ENCODE measurements at regions not wholly inside any gene's neighbourhood (a gene's known extent, or its start where the extent isn't known, plus 50 kb on each side); places are given as distances from the start of the nearest gene placed in this dataset.

GRCh38 chr4:3647421-3647820 is 115.2 kb upstream of the LRPAP1 start:
- DNase-seq: no peak
- Histone ChIP-seq H3K4me2 (no peak overlapping the region), H4K20me1 (ENCODE audit: insufficient read depth) (no peaks in the 10 kb centered on the region), H3K4me3 (ENCODE audit: low read depth in 2 of 2, low read length in 1 of 2) (no peak overlapping the region), H3K9ac (no peak overlapping the region), H3K79me2 (ENCODE audit: insufficient read depth) (no peaks in the 10 kb centered on the region), H2AFZ (ENCODE audit: low read depth) (no peak overlapping the region), H3K9me2 (no peaks in the 10 kb centered on the region), H3K36me3 (replicated peaks in 1 of 2; ENCODE audit: control insufficient read depth in 1 of 2, insufficient read depth in 2 of 2, low read length in 1 of 2) (no peaks in the 10 kb centered on the region), H3K27me3 (ENCODE audit: insufficient read depth) (no peaks in the 10 kb centered on the region), H3K27ac (ENCODE audit: low read depth in 2 of 2, low read length in 1 of 2) (no peak overlapping the region), H3K4me1 (ENCODE audit: control insufficient read depth in 1 of 2, insufficient read depth in 2 of 2, low read depth in 1 of 2, low read length in 1 of 2) (peaks cover 0 to 12% of the 10 kb centered on the region in 2 experiments; a peak in 1 of 4 replicates), H3K9me3 (no peaks in the 10 kb centered on the region), H3F3A (replicated peaks; ENCODE audit: insufficient read depth) (no peaks in the 10 kb centered on the region)
- ChIA-PET CTCF (no interaction called here), POLR2A (no interaction called here)
- TF ChIP-seq NFIC (IDR thresholded peaks at IDR 0.05; ENCODE audit: borderline replicate concordance) (no peak), SIN3A (IDR thresholded peaks at IDR 0.05; ENCODE audit: borderline replicate concordance, low read depth, low read length) (no peak), RAD21 (IDR thresholded peaks at IDR 0.05; ENCODE audit: low read length) (no peak), POLR2AphosphoS5 (IDR thresholded peaks at IDR 0.05; ENCODE audit: low read depth, low read length) (no peak)
- WGBS (ENCODE audit: low lambda C conversion rate): 58% methylated on average over 11 of the region's 12 CpGs

GRCh38 chr4:3645711-3646679 is 113.8 kb upstream of the LRPAP1 start:
- Histone ChIP-seq H3K27me3 (ENCODE audit: insufficient read depth) (no peaks in the 10 kb centered on the region), H2AFZ (ENCODE audit: low read depth) (no peak overlapping the region), H4K20me1 (ENCODE audit: insufficient read depth) (no peaks in the 10 kb centered on the region), H3K27ac (ENCODE audit: low read depth in 2 of 2, low read length in 1 of 2) (no peak overlapping the region), H3K9me3 (no peaks in the 10 kb centered on the region), H3K4me2 (no peak overlapping the region), H3K36me3 (replicated peaks in 1 of 2; ENCODE audit: control insufficient read depth in 1 of 2, insufficient read depth in 2 of 2, low read length in 1 of 2) (no peaks in the 10 kb centered on the region), H3K9ac (no peak overlapping the region), H3F3A (replicated peaks; ENCODE audit: insufficient read depth) (no peaks in the 10 kb centered on the region), H3K4me1 (ENCODE audit: control insufficient read depth in 1 of 2, insufficient read depth in 2 of 2, low read depth in 1 of 2, low read length in 1 of 2) (peaks cover 0 to 12% of the 10 kb centered on the region in 2 experiments; a peak in 1 of 4 replicates), H3K4me3 (ENCODE audit: low read depth in 2 of 2, low read length in 1 of 2) (no peak overlapping the region), H3K79me2 (ENCODE audit: insufficient read depth) (no peaks in the 10 kb centered on the region), H3K9me2 (no peaks in the 10 kb centered on the region)
- ChIA-PET POLR2A (no interaction called here), CTCF (no interaction called here)
- WGBS (ENCODE audit: low lambda C conversion rate): 42% methylated on average over 3 of the region's 28 CpGs
- DNase-seq: no peak
- TF ChIP-seq REST (IDR thresholded peaks at IDR 0.05; ENCODE audit: low read depth, low read length): no peak
- TF ChIP-seq RFX5 (IDR thresholded peaks at IDR 0.05; ENCODE audit: low read length): no peak
- TF ChIP-seq FOSL2 (IDR thresholded peaks at IDR 0.05; ENCODE audit: borderline replicate concordance, low read depth): no peak
- TF ChIP-seq JUND (IDR thresholded peaks at IDR 0.05): no peak
- TF ChIP-seq, protein P1, sequence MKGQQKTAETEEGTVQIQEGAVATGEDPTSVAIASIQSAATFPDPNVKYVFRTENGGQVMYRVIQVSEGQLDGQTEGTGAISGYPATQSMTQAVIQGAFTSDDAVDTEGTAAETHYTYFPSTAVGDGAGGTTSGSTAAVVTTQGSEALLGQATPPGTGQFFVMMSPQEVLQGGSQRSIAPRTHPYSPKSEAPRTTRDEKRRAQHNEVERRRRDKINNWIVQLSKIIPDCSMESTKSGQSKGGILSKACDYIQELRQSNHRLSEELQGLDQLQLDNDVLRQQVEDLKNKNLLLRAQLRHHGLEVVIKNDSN (IDR thresholded peaks at IDR 0.05; ENCODE audit: borderline replicate concordance, low read depth): no peak
- no peak for TF ChIP-seq RCOR1 (IDR thresholded peaks at IDR 0.05; ENCODE audit: low read length)
- no peak for TF ChIP-seq TEAD4 (IDR thresholded peaks at IDR 0.05; ENCODE audit: borderline replicate concordance, insufficient read depth)
- no peak for TF ChIP-seq SMC3 (IDR thresholded peaks at IDR 0.05; ENCODE audit: low read depth, low read length)
- no peak for TF ChIP-seq TAF1 (IDR thresholded peaks at IDR 0.05; ENCODE audit: borderline replicate concordance, low read depth, low read length)
- no peak for TF ChIP-seq FOXJ3 (CRISPR knock-in tag; IDR thresholded peaks at IDR 0.05)
- no peak for TF ChIP-seq POLR2AphosphoS5 (IDR thresholded peaks at IDR 0.05; ENCODE audit: low read depth, low read length)
- no peak for TF ChIP-seq EZH2phosphoT487 (IDR thresholded peaks at IDR 0.05; ENCODE audit: borderline replicate concordance, low read depth)
- TF ChIP-seq, protein P2, sequence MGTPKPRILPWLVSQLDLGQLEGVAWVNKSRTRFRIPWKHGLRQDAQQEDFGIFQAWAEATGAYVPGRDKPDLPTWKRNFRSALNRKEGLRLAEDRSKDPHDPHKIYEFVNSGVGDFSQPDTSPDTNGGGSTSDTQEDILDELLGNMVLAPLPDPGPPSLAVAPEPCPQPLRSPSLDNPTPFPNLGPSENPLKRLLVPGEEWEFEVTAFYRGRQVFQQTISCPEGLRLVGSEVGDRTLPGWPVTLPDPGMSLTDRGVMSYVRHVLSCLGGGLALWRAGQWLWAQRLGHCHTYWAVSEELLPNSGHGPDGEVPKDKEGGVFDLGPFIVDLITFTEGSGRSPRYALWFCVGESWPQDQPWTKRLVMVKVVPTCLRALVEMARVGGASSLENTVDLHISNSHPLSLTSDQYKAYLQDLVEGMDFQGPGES (IDR thresholded peaks at IDR 0.05; ENCODE audit: low read depth, low read length): no peak
- TF ChIP-seq CHD2 (IDR thresholded peaks at IDR 0.05; ENCODE audit: low read length, partially characterized antibody): no peak
